Panc1 (cell line): ENCODE measurements at regions not wholly inside any gene's neighbourhood (a gene's known extent, or its start where the extent isn't known, plus 50 kb on each side); places are given as distances from the start of the nearest gene placed in this dataset.

ENCODE experiments used
- ATAC-seq: fragments of 200-7000 bp; cut with Tn5 transposase; 2 replicates; pipeline ENCODE4 v1.9.1; 2020; ENCODE audit warnings: mild to moderate bottlenecking, moderate library complexity
- BruUV-seq: library from RNA; stranded (reverse); fragments of 400-500 nt; replicated peaks from 2 replicates; lab custom pipeline; 2021; lab: Mats Ljungman, UMichigan
- CTCF ChIA-PET: fragments of 300-600 bp; sonication (Branson Sonifier 250); formaldehyde crosslinking; loops from one replicate; lab custom pipeline; 2022; ENCODE audit warnings: antibody characterized with exemption; lab: Charles Lee
- POLR2A ChIA-PET: fragments of 300-600 bp; sonication (Branson Sonifier 250); formaldehyde crosslinking; loops from one replicate; lab custom pipeline; 2022; ENCODE audit warnings: antibody characterized with exemption; lab: Charles Lee
- DNase-seq: peaks from one replicate; pipeline ENCODE4 v3.0.0-alpha.2; 2010; ENCODE audit warnings: low read depth, low spot score
- H3K27ac ChIP-seq: 2 replicates; pipeline ENCODE4 v1.5.1; 2011; ENCODE audit warnings: mild to moderate bottlenecking, low read length, inconsistent platforms
- H3K27me3 ChIP-seq: fragments of 200-500 bp; sonication (Bioruptor generic); 2 replicates; pipeline ENCODE4 v1.6.0; 2014; ENCODE audit warnings: low read length, inconsistent platforms; ENCODE audit not compliant: control insufficient read depth, insufficient read depth
- H3K36me3 ChIP-seq: fragments of 200-500 bp; sonication (Bioruptor generic); 2 replicates; pipeline ENCODE4 v1.5.1; 2014; ENCODE audit warnings: inconsistent platforms, mild to moderate bottlenecking, low read length, moderate library complexity; ENCODE audit not compliant: control insufficient read depth, insufficient read depth
- H3K4me1 ChIP-seq: 2 replicates; pipeline ENCODE4 v1.5.1; 2011; ENCODE audit warnings: inconsistent platforms, mild to moderate bottlenecking, low read length, moderate library complexity; ENCODE audit not compliant: control insufficient read depth, insufficient read depth
- H3K4me3 ChIP-seq, 2 experiments: 2 replicates each; pipeline ENCODE4 v1.5.1; 2011 to 2012; ENCODE audit warnings: low read depth in 2 of 2, low read length in 2 of 2, mild to moderate bottlenecking in 2 of 2, inconsistent platforms in 1 of 2, moderate library complexity in 1 of 2
- H3K9me3 ChIP-seq: fragments of 200-500 bp; sonication (Bioruptor generic); 2 replicates; pipeline ENCODE4 v1.5.1; 2014; ENCODE audit warnings: low read depth, mild to moderate bottlenecking, inconsistent platforms, low read length, moderate library complexity; ENCODE audit not compliant: control insufficient read depth, insufficient read depth
- CTCF ChIP-seq: fragments of 450-650 bp; IDR thresholded peaks from 2 replicates; pipeline ENCODE4 v1.5.1; 2017; ENCODE audit warnings: mild to moderate bottlenecking
- POLR2AphosphoS5 ChIP-seq: IDR thresholded peaks from 2 replicates; pipeline ENCODE4 v1.6.1; 2012; ENCODE audit warnings: mild to moderate bottlenecking, low read depth, low read length, moderate library complexity
- REST ChIP-seq, 2 experiments: IDR thresholded peaks; 2 replicates each; pipeline ENCODE4 v1.6.1; 2011 to 2012; ENCODE audit warnings: low read depth in 2 of 2, control low read depth in 1 of 2, low read length in 1 of 2, mild to moderate bottlenecking in 1 of 2, moderate library complexity in 1 of 2; ENCODE audit not compliant: insufficient read depth in 1 of 2
- SIN3A ChIP-seq: IDR thresholded peaks from 2 replicates; pipeline ENCODE4 v1.6.1; 2012; ENCODE audit warnings: low read depth, mild to moderate bottlenecking, low read length, moderate library complexity, borderline replicate concordance; ENCODE audit not compliant: insufficient read depth
- TCF7L2 ChIP-seq: IDR thresholded peaks from 2 replicates; pipeline ENCODE4 v1.6.1; 2011; ENCODE audit warnings: mild to moderate bottlenecking, low read depth, low read length, inconsistent platforms
- in situ Hi-C: cut with HindIII; loops from 2 replicates; pipeline ENCODE4 v1.10.0; 2016; ENCODE audit warnings: low sequenced_read_pairs, low pct_unique_long_range_greater_than_20kb
- intact Hi-C: fragments of 100-400 bp; cut with micrococcal nuclease; formaldehyde crosslinking; loops from one replicate; pipeline ENCODE4 v1.10.0; 2022; ENCODE audit not compliant: unreplicated experiment

GRCh38 chr3:106261915-106262683, 393.3 kb upstream of the CBLB start:
- TF ChIP-seq POLR2AphosphoS5: no peak
- no peak for TF ChIP-seq CTCF
- TF ChIP-seq REST (IDR thresholded peaks at IDR 0.05; ENCODE audit: insufficient read depth in 1 of 2, low read depth in 2 of 2, low read length in 1 of 2): no peak
- no peak for TF ChIP-seq TCF7L2
- no peak for TF ChIP-seq SIN3A
- no peaks in the 10 kb centered on the region for H3K27me3 ChIP-seq
- DNase-seq (no peak), ATAC-seq (no peak)
- H3K36me3 ChIP-seq: no peaks in the 10 kb centered on the region
- in situ Hi-C loops (no loop called here), intact Hi-C loops (no loop called here)
- H3K9me3 ChIP-seq: no peaks in the 10 kb centered on the region
- H3K27ac ChIP-seq: no peak overlapping the region
- ChIA-PET POLR2A (no interaction called here), CTCF (no interaction called here)
- no peaks in the 10 kb centered on the region for H3K4me1 ChIP-seq
- H3K4me3 ChIP-seq: no peak overlapping the region
- no TSS peak for BruUV-seq

GRCh38 chr3:106263011-106263410, 394.2 kb upstream of the CBLB start:
- DNase-seq: no peak
- no peak for TF ChIP-seq TCF7L2
- no peak for TF ChIP-seq CTCF
- no peak for TF ChIP-seq SIN3A
- TF ChIP-seq REST (IDR thresholded peaks at IDR 0.05; ENCODE audit: insufficient read depth in 1 of 2, low read depth in 2 of 2, low read length in 1 of 2): no peak
- TF ChIP-seq POLR2AphosphoS5: no peak
- no peak for ATAC-seq
- intact Hi-C loops: no loop called here
- BruUV-seq: no TSS peak
- Histone ChIP-seq H3K27me3 (no peaks in the 10 kb centered on the region), H3K4me3 (no peak overlapping the region), H3K4me1 (no peaks in the 10 kb centered on the region), H3K36me3 (no peaks in the 10 kb centered on the region), H3K27ac (no peak overlapping the region), H3K9me3 (no peaks in the 10 kb centered on the region)
- ChIA-PET POLR2A (no interaction called here), CTCF (no interaction called here)
- in situ Hi-C loops: no loop called here
